GM12878 (cell line): ENCODE measurements at regions not wholly inside any gene's neighbourhood (a gene's known extent, or its start where the extent isn't known, plus 50 kb on each side); places are given as distances from the start of the nearest gene placed in this dataset.

Experiments
- ATAC-seq: fragments of 200-7000 bp; cut with Tn5 transposase; 3 replicates; pipeline ENCODE4 v1.9.1; 2020; ENCODE audit warnings: mild to moderate bottlenecking, moderate library complexity
- BruUV-seq: library from RNA; stranded (reverse); fragments of 400-500 nt; replicated peaks from 2 replicates; lab custom pipeline; 2021; lab: Mats Ljungman, UMichigan
- CTCF ChIA-PET: fragments of 300-600 bp; sonication (Branson Sonifier 250); formaldehyde crosslinking; extraction: SDS; loops from one replicate; lab custom pipeline; 2021; ENCODE audit warnings: inconsistent platforms; lab: Yijun Ruan, JAX
- POLR2A ChIA-PET: fragments of 350-600 bp; formaldehyde crosslinking; extraction: SDS; loops from one replicate; lab custom pipeline; 2021; ENCODE audit warnings: inconsistent platforms; lab: Charles Lee
- RAD21 ChIA-PET: fragments of 300-600 bp; sonication (Branson Sonifier 250); formaldehyde crosslinking; loops from one replicate; lab custom pipeline; 2023; ENCODE audit warnings: antibody characterized with exemption; ENCODE audit not compliant: unreplicated experiment; lab: Charles Lee
- SMC1A ChIA-PET: fragments of 300-600 bp; sonication (Branson Sonifier 250); formaldehyde crosslinking; loops from one replicate; lab custom pipeline; 2023; ENCODE audit not compliant: unreplicated experiment, uncharacterized antibody; lab: Charles Lee
- DNase-seq: peaks from one replicate; pipeline ENCODE4 v3.0.0-alpha.2; 2011; ENCODE audit warnings: low read depth, low spot score
- FAIRE-seq: peaks from 3 replicates; lab custom pipeline; 2011; peaks lifted over from hg19 to GRCh38; lab: Jason Lieb, UNC
- H2AFZ ChIP-seq: 2 replicates; pipeline ENCODE4 v1.6.0; 2011; ENCODE audit warnings: low read depth, low read length, control low read depth; ENCODE audit not compliant: control insufficient read depth
- H3K27ac ChIP-seq: 2 replicates; pipeline ENCODE4 v1.5.1; 2011; ENCODE audit warnings: control low read depth; ENCODE audit not compliant: control insufficient read depth, insufficient read depth
- H3K27me3 ChIP-seq, 2 experiments: replicated peaks in 1 of 2; 2 replicates each; pipeline versions ENCODE4 v1.6.0 to v1.6.1; 2011; ENCODE audit warnings: low read length in 1 of 2; ENCODE audit not compliant: control insufficient read depth in 2 of 2, insufficient read depth in 2 of 2
- H3K36me3 ChIP-seq, 2 experiments: 2 replicates each; pipeline ENCODE4 v1.5.1; 2011; ENCODE audit warnings: low read length in 1 of 2; ENCODE audit not compliant: control insufficient read depth in 2 of 2, insufficient read depth in 2 of 2
- H3K4me1 ChIP-seq: 2 replicates; pipeline ENCODE4 v1.6.1; 2011; ENCODE audit warnings: mild to moderate bottlenecking, low read length, moderate library complexity, mixed read lengths; ENCODE audit not compliant: control insufficient read depth, insufficient read depth
- H3K4me2 ChIP-seq: 2 replicates; pipeline ENCODE4 v1.6.0; 2011; ENCODE audit warnings: control low read depth; ENCODE audit not compliant: control insufficient read depth, insufficient read depth
- H3K4me3 ChIP-seq: fragments of 200-600 bp; sonication (generic); 2 replicates; pipeline ENCODE4 v1.5.1; 2016
- H3K79me2 ChIP-seq: 2 replicates; pipeline ENCODE4 v1.6.0; 2011; ENCODE audit warnings: low read length; ENCODE audit not compliant: control insufficient read depth, insufficient read depth
- H3K9ac ChIP-seq: 2 replicates; pipeline ENCODE4 v1.8.0; 2011; ENCODE audit warnings: low read length, control low read depth, mixed read lengths; ENCODE audit not compliant: control insufficient read depth, insufficient read depth
- H3K9me3 ChIP-seq: replicated peaks from 3 replicates; pipeline ENCODE4 v1.5.1; 2011; ENCODE audit warnings: mild to moderate bottlenecking, low read length; ENCODE audit not compliant: control insufficient read depth, insufficient read depth
- H4K20me1 ChIP-seq: 2 replicates; pipeline ENCODE4 v1.6.0; 2011; ENCODE audit not compliant: control insufficient read depth, insufficient read depth
- ATF2 ChIP-seq: IDR thresholded peaks from 2 replicates; pipeline ENCODE4 v1.6.1; 2012; ENCODE audit warnings: low read length, inconsistent platforms
- CBX3 ChIP-seq: fragments of 200-600 bp; sonication (generic); IDR thresholded peaks from 2 replicates; pipeline ENCODE4 v1.6.1; 2016; ENCODE audit warnings: low read depth, borderline replicate concordance
- E2F4 ChIP-seq: IDR thresholded peaks from 2 replicates; pipeline ENCODE4 v1.6.1; 2012; ENCODE audit warnings: low read depth, low read length, improper control_type of control experiment
- GABPA ChIP-seq: IDR thresholded peaks from 2 replicates; pipeline ENCODE4 v1.6.1; 2014; ENCODE audit warnings: antibody characterized with exemption, low read depth, mild to moderate bottlenecking, inconsistent platforms
- MEF2A ChIP-seq: IDR thresholded peaks from 2 replicates; pipeline ENCODE4 v1.6.1; 2011; ENCODE audit warnings: low read depth, mild to moderate bottlenecking, low read length, moderate library complexity; ENCODE audit not compliant: insufficient read depth
- MYB ChIP-seq: fragments of 150-350 bp; IDR thresholded peaks from 2 replicates; pipeline ENCODE4 v1.6.1; 2014; ENCODE audit warnings: mild to moderate bottlenecking, low read depth, low read length, borderline replicate concordance
- MYC ChIP-seq: IDR thresholded peaks from 2 replicates; pipeline ENCODE4 v1.6.1; 2011; ENCODE audit warnings: mild to moderate bottlenecking, low read length, moderate library complexity, inconsistent platforms; ENCODE audit not compliant: insufficient read depth, insufficient replicate concordance, insufficient read length, severe bottlenecking
- NBN ChIP-seq: fragments of 450-650 bp; IDR thresholded peaks from 2 replicates; pipeline ENCODE4 v1.6.1; 2016
- NFYB ChIP-seq: IDR thresholded peaks from 2 replicates; pipeline ENCODE4 v1.6.1; 2011; ENCODE audit warnings: low read depth, mild to moderate bottlenecking, low read length, improper control_type of control experiment, moderate library complexity; ENCODE audit not compliant: insufficient read depth
- PAX8 ChIP-seq: fragments of 450-650 bp; IDR thresholded peaks from 2 replicates; pipeline ENCODE4 v1.6.1; 2017; ENCODE audit warnings: mild to moderate bottlenecking, moderate library complexity
- PML ChIP-seq: IDR thresholded peaks from 2 replicates; pipeline ENCODE4 v1.6.1; 2012; ENCODE audit warnings: low read length, inconsistent platforms
- SRF ChIP-seq, 2 experiments: IDR thresholded peaks; 2 replicates each; pipeline ENCODE4 v1.6.1; 2011; ENCODE audit warnings: low read depth in 2 of 2, low read length in 2 of 2, mild to moderate bottlenecking in 1 of 2, moderate library complexity in 1 of 2
- SUPT20H ChIP-seq: IDR thresholded peaks from 2 replicates; pipeline ENCODE4 v1.6.1; 2011; ENCODE audit warnings: low read depth, mild to moderate bottlenecking, low read length, moderate library complexity, borderline replicate concordance; ENCODE audit not compliant: control insufficient read depth
- TARDBP ChIP-seq: IDR thresholded peaks from 2 replicates; pipeline ENCODE4 v1.6.1; 2016; ENCODE audit warnings: borderline replicate concordance
- TCF12 ChIP-seq: IDR thresholded peaks from 2 replicates; pipeline ENCODE4 v1.6.1; 2011; ENCODE audit warnings: low read depth, mild to moderate bottlenecking, low read length
- TCF7 ChIP-seq: IDR thresholded peaks from 2 replicates; pipeline ENCODE4 v1.6.1; 2014; ENCODE audit warnings: antibody characterized with exemption, borderline replicate concordance
- ZBED1 ChIP-seq: IDR thresholded peaks from 2 replicates; pipeline ENCODE4 v1.6.1; 2016; ENCODE audit warnings: borderline replicate concordance
- WGBS: methylation state at CpG from one replicate; pipeline ENCODE4 v1.1.6; 2016; ENCODE audit warnings: low lambda C conversion rate; ENCODE audit not compliant: insufficient replicate concordance, insufficient coverage; ENCODE audit errors: missing lambda C conversion rate; 5-methylcytosine and 5-hydroxymethylcytosine counted together
- in situ Hi-C: fragments of 300-500 bp; cut with MboI; formaldehyde crosslinking; loops from 9 replicates; pipeline ENCODE4 v1.14.3; 2018; ENCODE audit warnings: mixed read lengths
- intact Hi-C: fragments of 100-400 bp; cut with micrococcal nuclease; formaldehyde crosslinking; loops from one replicate; pipeline ENCODE4 v1.14.2; 2022; ENCODE audit not compliant: unreplicated experiment
- TF ChIP-seq, protein P1 (sequence below): IDR thresholded peaks from 2 replicates; pipeline ENCODE4 v1.6.1; 2011; ENCODE audit warnings: low read depth, low read length, improper control_type of control experiment, borderline replicate concordance

GRCh38 chr5:145111420-145111819 lies 723.7 kb downstream of the PRELID2 start:
- Histone ChIP-seq H3K27me3 (no peaks in the 10 kb centered on the region), H3K27ac (no peak overlapping the region), H3K9ac (no peak overlapping the region), H3K4me3 (no peak overlapping the region), H4K20me1 (no peaks in the 10 kb centered on the region), H2AFZ (no peak overlapping the region), H3K4me1 (no peaks in the 10 kb centered on the region), H3K4me2 (no peak overlapping the region), H3K79me2 (no peaks in the 10 kb centered on the region), H3K36me3 (no peaks in the 10 kb centered on the region)
- no TSS peak for BruUV-seq
- WGBS = 0% methylated on average over 3 of the region's 3 CpGs
- intact Hi-C loops = no loop called here
- SMC1A ChIA-PET = no interaction called here
- CTCF ChIA-PET = no interaction called here
- POLR2A ChIA-PET = no interaction called here
- FAIRE-seq = no peak
- RAD21 ChIA-PET = no interaction called here
- TF ChIP-seq MEF2A (no peak), GABPA (no peak), NFYB (no peak), TCF12 (no peak), CBX3 (no peak), SUPT20H (no peak), ZBED1 (no peak)
- TF ChIP-seq, all 136 proteins: peak for 0
- ATAC-seq = no peak
- no peak for DNase-seq
- in situ Hi-C loops = no loop called here
- no peaks in the 10 kb centered on the region for H3K9me3 ChIP-seq

- Histone ChIP-seq H3K36me3 (no peaks in the 10 kb centered on the region), H3K4me3 (no peak overlapping the region), H3K9ac (no peak overlapping the region), H3K4me1 (no peaks in the 10 kb centered on the region), H2AFZ (no peak overlapping the region), H3K27ac (no peak overlapping the region), H4K20me1 (no peaks in the 10 kb centered on the region), H3K4me2 (no peak overlapping the region), H3K27me3 (no peaks in the 10 kb centered on the region), H3K79me2 (no peaks in the 10 kb centered on the region), H3K9me3 (no peaks in the 10 kb centered on the region)
- SMC1A ChIA-PET = no interaction called here
- BruUV-seq = no TSS peak
- intact Hi-C loops (no loop called here), in situ Hi-C loops (no loop called here)
- RAD21 ChIA-PET = no interaction called here
- no peak for FAIRE-seq
- CTCF ChIA-PET = no interaction called here
- POLR2A ChIA-PET = no interaction called here
- no peak for ATAC-seq
- DNase-seq = no peak
- TF ChIP-seq E2F4 (no peak), ATF2 (no peak), TARDBP (no peak), NBN (no peak), PAX8 (no peak), PML (no peak), MYB (no peak), MYC (no peak), SUPT20H (no peak), SRF (IDR thresholded peaks at IDR 0.05; ENCODE audit: low read depth in 2 of 2, low read length in 2 of 2) (no peak), TCF7 (no peak)
- TF ChIP-seq, protein P1, sequence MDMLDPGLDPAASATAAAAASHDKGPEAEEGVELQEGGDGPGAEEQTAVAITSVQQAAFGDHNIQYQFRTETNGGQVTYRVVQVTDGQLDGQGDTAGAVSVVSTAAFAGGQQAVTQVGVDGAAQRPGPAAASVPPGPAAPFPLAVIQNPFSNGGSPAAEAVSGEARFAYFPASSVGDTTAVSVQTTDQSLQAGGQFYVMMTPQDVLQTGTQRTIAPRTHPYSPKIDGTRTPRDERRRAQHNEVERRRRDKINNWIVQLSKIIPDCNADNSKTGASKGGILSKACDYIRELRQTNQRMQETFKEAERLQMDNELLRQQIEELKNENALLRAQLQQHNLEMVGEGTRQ = no peak
Measured at GRCh38 chr5:145110834-145111233, 724.3 kb downstream of the PRELID2 start.
